GM12878 (cell line): ENCODE measurements at regions not wholly inside any gene's neighbourhood (a gene's known extent, or its start where the extent isn't known, plus 50 kb on each side); places are given as distances from the start of the nearest gene placed in this dataset.

Experiments used
- ATAC-seq: fragments of 200-7000 bp; cut with Tn5 transposase; 3 replicates; pipeline ENCODE4 v1.9.1; 2020; ENCODE audit warnings: mild to moderate bottlenecking, moderate library complexity
- BruUV-seq: library from RNA; stranded (reverse); fragments of 400-500 nt; replicated peaks from 2 replicates; lab custom pipeline; 2021; lab: Mats Ljungman, UMichigan
- CTCF ChIA-PET: fragments of 300-600 bp; sonication (Branson Sonifier 250); formaldehyde crosslinking; extraction: SDS; loops from one replicate; lab custom pipeline; 2021; ENCODE audit warnings: inconsistent platforms; lab: Yijun Ruan, JAX
- POLR2A ChIA-PET: fragments of 350-600 bp; formaldehyde crosslinking; extraction: SDS; loops from one replicate; lab custom pipeline; 2021; ENCODE audit warnings: inconsistent platforms; lab: Charles Lee
- RAD21 ChIA-PET: fragments of 300-600 bp; sonication (Branson Sonifier 250); formaldehyde crosslinking; loops from one replicate; lab custom pipeline; 2023; ENCODE audit warnings: antibody characterized with exemption; ENCODE audit not compliant: unreplicated experiment; lab: Charles Lee
- SMC1A ChIA-PET: fragments of 300-600 bp; sonication (Branson Sonifier 250); formaldehyde crosslinking; loops from one replicate; lab custom pipeline; 2023; ENCODE audit not compliant: unreplicated experiment, uncharacterized antibody; lab: Charles Lee
- DNase-seq: peaks from one replicate; pipeline ENCODE4 v3.0.0-alpha.2; 2011; ENCODE audit warnings: low read depth, low spot score
- FAIRE-seq: peaks from 3 replicates; lab custom pipeline; 2011; peaks lifted over from hg19 to GRCh38; lab: Jason Lieb, UNC
- H2AFZ ChIP-seq: 2 replicates; pipeline ENCODE4 v1.6.0; 2011; ENCODE audit warnings: low read depth, low read length, control low read depth; ENCODE audit not compliant: control insufficient read depth
- H3K27ac ChIP-seq: 2 replicates; pipeline ENCODE4 v1.5.1; 2011; ENCODE audit warnings: control low read depth; ENCODE audit not compliant: control insufficient read depth, insufficient read depth
- H3K27me3 ChIP-seq, 2 experiments: replicated peaks in 1 of 2; 2 replicates each; pipeline versions ENCODE4 v1.6.0 to v1.6.1; 2011; ENCODE audit warnings: low read length in 1 of 2; ENCODE audit not compliant: control insufficient read depth in 2 of 2, insufficient read depth in 2 of 2
- H3K36me3 ChIP-seq, 2 experiments: 2 replicates each; pipeline ENCODE4 v1.5.1; 2011; ENCODE audit warnings: low read length in 1 of 2; ENCODE audit not compliant: control insufficient read depth in 2 of 2, insufficient read depth in 2 of 2
- H3K4me1 ChIP-seq: 2 replicates; pipeline ENCODE4 v1.6.1; 2011; ENCODE audit warnings: mild to moderate bottlenecking, low read length, moderate library complexity, mixed read lengths; ENCODE audit not compliant: control insufficient read depth, insufficient read depth
- H3K4me2 ChIP-seq: 2 replicates; pipeline ENCODE4 v1.6.0; 2011; ENCODE audit warnings: control low read depth; ENCODE audit not compliant: control insufficient read depth, insufficient read depth
- H3K4me3 ChIP-seq: fragments of 200-600 bp; sonication (generic); 2 replicates; pipeline ENCODE4 v1.5.1; 2016
- H3K79me2 ChIP-seq: 2 replicates; pipeline ENCODE4 v1.6.0; 2011; ENCODE audit warnings: low read length; ENCODE audit not compliant: control insufficient read depth, insufficient read depth
- H3K9ac ChIP-seq: 2 replicates; pipeline ENCODE4 v1.8.0; 2011; ENCODE audit warnings: low read length, control low read depth, mixed read lengths; ENCODE audit not compliant: control insufficient read depth, insufficient read depth
- H3K9me3 ChIP-seq: replicated peaks from 3 replicates; pipeline ENCODE4 v1.5.1; 2011; ENCODE audit warnings: mild to moderate bottlenecking, low read length; ENCODE audit not compliant: control insufficient read depth, insufficient read depth
- H4K20me1 ChIP-seq: 2 replicates; pipeline ENCODE4 v1.6.0; 2011; ENCODE audit not compliant: control insufficient read depth, insufficient read depth
- ATF7 ChIP-seq: fragments of 450-650 bp; IDR thresholded peaks from 2 replicates; pipeline ENCODE4 v1.6.1; 2016; ENCODE audit warnings: low read depth, mild to moderate bottlenecking
- CHD2 ChIP-seq: IDR thresholded peaks from 2 replicates; pipeline ENCODE4 v1.6.1; 2011; ENCODE audit warnings: low read depth, low read length, improper control_type of control experiment, borderline replicate concordance
- DPF2 ChIP-seq: fragments of 450-650 bp; IDR thresholded peaks from 2 replicates; pipeline ENCODE4 v1.6.1; 2017; ENCODE audit warnings: mild to moderate bottlenecking
- FOS ChIP-seq: IDR thresholded peaks from 3 replicates; pipeline ENCODE4 v1.6.1; 2011; ENCODE audit warnings: borderline replicate concordance; ENCODE audit not compliant: insufficient read length; ENCODE audit errors: extremely low read depth
- GABPA ChIP-seq: IDR thresholded peaks from 2 replicates; pipeline ENCODE4 v1.6.1; 2014; ENCODE audit warnings: antibody characterized with exemption, low read depth, mild to moderate bottlenecking, inconsistent platforms
- PBX3 ChIP-seq: IDR thresholded peaks from 2 replicates; pipeline ENCODE4 v1.6.1; 2011; ENCODE audit warnings: mild to moderate bottlenecking, low read depth, low read length, moderate library complexity; ENCODE audit not compliant: insufficient replicate concordance
- POLR2A ChIP-seq: IDR thresholded peaks from 2 replicates; pipeline ENCODE4 v1.6.1; 2011; ENCODE audit warnings: low read depth, mild to moderate bottlenecking, low read length
- SMAD1 ChIP-seq: fragments of 450-650 bp; IDR thresholded peaks from 2 replicates; pipeline ENCODE4 v1.6.1; 2018; ENCODE audit warnings: mild to moderate bottlenecking, low read depth; ENCODE audit not compliant: partially characterized antibody
- SREBF1 ChIP-seq: IDR thresholded peaks from 2 replicates; pipeline ENCODE4 v1.6.1; 2012; ENCODE audit warnings: mild to moderate bottlenecking, low read length
- USF2 ChIP-seq: IDR thresholded peaks from 2 replicates; pipeline ENCODE4 v1.6.1; 2011; ENCODE audit warnings: low read depth, low read length, improper control_type of control experiment, borderline replicate concordance
- WGBS: methylation state at CpG from one replicate; pipeline ENCODE4 v1.1.6; 2016; ENCODE audit warnings: low lambda C conversion rate; ENCODE audit not compliant: insufficient replicate concordance, insufficient coverage; ENCODE audit errors: missing lambda C conversion rate; 5-methylcytosine and 5-hydroxymethylcytosine counted together
- in situ Hi-C: fragments of 300-500 bp; cut with MboI; formaldehyde crosslinking; loops from 9 replicates; pipeline ENCODE4 v1.14.3; 2018; ENCODE audit warnings: mixed read lengths
- intact Hi-C: fragments of 100-400 bp; cut with micrococcal nuclease; formaldehyde crosslinking; loops from one replicate; pipeline ENCODE4 v1.14.2; 2022; ENCODE audit not compliant: unreplicated experiment

GRCh38 chr16:51607201-51607651, 456.2 kb upstream of the SALL1 start:
- Histone ChIP-seq H3K4me2 (no peak overlapping the region), H3K9ac (no peak overlapping the region), H4K20me1 (no peaks in the 10 kb centered on the region), H3K27ac (no peak overlapping the region), H3K4me3 (no peak overlapping the region), H3K4me1 (no peaks in the 10 kb centered on the region), H3K79me2 (no peaks in the 10 kb centered on the region), H2AFZ (no peak overlapping the region), H3K9me3 (no peaks in the 10 kb centered on the region), H3K27me3 (no peaks in the 10 kb centered on the region)
- RAD21 ChIA-PET, result no interaction called here
- intact Hi-C loops, result no loop called here
- WGBS, result 12% methylated on average over 6 of the region's 6 CpGs
- CTCF ChIA-PET, result no interaction called here
- POLR2A ChIA-PET, result interaction anchor here (0.6 kb wide), 1 partner anchor 316 kb away, joined by 3 read pairs; no protein-coding TSS in a partner anchor
- SMC1A ChIA-PET, result interaction anchor here (0.5 to 0.8 kb wide), 2 partner anchors 9 to 711 kb away, joined by 3 read pairs; no protein-coding TSS in a partner anchor
- DNase-seq (no peak), FAIRE-seq (no peak)
- TF ChIP-seq PBX3, result no peak
- TF ChIP-seq USF2, result no peak
- TF ChIP-seq ATF7, result no peak
- TF ChIP-seq GABPA, result no peak
- TF ChIP-seq SREBF1, result no peak
- no peak for TF ChIP-seq POLR2A
- no peak for TF ChIP-seq CHD2
- TF ChIP-seq DPF2, result no peak
- TF ChIP-seq SMAD1, result no peak
- TF ChIP-seq FOS, result no peak
- TF ChIP-seq, all 136 proteins: peak for 0
- no peaks in the 10 kb centered on the region for H3K36me3 ChIP-seq
- ATAC-seq, result no peak
- in situ Hi-C loops, result no loop called here
- no TSS peak for BruUV-seq
